Activated naive CD4-positive, alpha-beta T cell (primary cell): ENCODE measurements at regions not wholly inside any gene's neighbourhood (a gene's known extent, or its start where the extent isn't known, plus 50 kb on each side); places are given as distances from the start of the nearest gene placed in this dataset.

Experiments
- DNase-seq, 4 experiments: peaks; one replicate each; lab custom pipeline; 2025; lab: John Stamatoyannopoulos, UW

GRCh38 chr16:82497139-82497538, 129.6 kb upstream of the CDH13 start:
- DNase-seq = no peak

GRCh38 chr16:82488460-82488859, 138.3 kb upstream of the CDH13 start:
- DNase-seq = no peak

GRCh38 chr16:82481455-82481854, 145.3 kb upstream of the CDH13 start:
- no peak for DNase-seq

- DNase-seq = no peak
These were observed 150.0 kb upstream of the CDH13 start for GRCh38 chr16:82476786-82477185.

GRCh38 chr16:82470620-82471152, 156.1 kb upstream of the CDH13 start:
- no peak for DNase-seq

GRCh38 chr16:82470016-82470415, 156.8 kb upstream of the CDH13 start:
- DNase-seq = no peak

- DNase-seq = no peak
These were observed 162.6 kb upstream of the CDH13 start for GRCh38 chr16:82464187-82464586.

GRCh38 chr16:82460766-82461165, 166.0 kb upstream of the CDH13 start:
- no peak for DNase-seq

- no peak for DNase-seq
These were observed 167.1 kb upstream of the CDH13 start for GRCh38 chr16:82459580-82460256.

- no peak for DNase-seq
These were observed 170.1 kb upstream of the CDH13 start for GRCh38 chr16:82456683-82457082.

GRCh38 chr16:82454566-82454965, 172.2 kb upstream of the CDH13 start:
- no peak for DNase-seq

- DNase-seq = no peak
These were observed 172.6 kb upstream of the CDH13 start for GRCh38 chr16:82454152-82454551.

GRCh38 chr16:82452004-82452756, 174.6 kb upstream of the CDH13 start:
- no peak for DNase-seq

GRCh38 chr16:82451449-82451848, 175.3 kb upstream of the CDH13 start:
- DNase-seq = no peak

- DNase-seq = no peak
These were observed 186.4 kb upstream of the CDH13 start for GRCh38 chr16:82440336-82440735.

- no peak for DNase-seq
These were observed 187.0 kb upstream of the CDH13 start for GRCh38 chr16:82439678-82440293.

GRCh38 chr16:82433042-82433441, 193.7 kb upstream of the CDH13 start:
- no peak for DNase-seq

- no peak for DNase-seq
These were observed 194.5 kb upstream of the CDH13 start for GRCh38 chr16:82432261-82432660.

GRCh38 chr16:82425661-82426060, 201.1 kb upstream of the CDH13 start:
- no peak for DNase-seq

GRCh38 chr16:82421851-82422250, 204.9 kb upstream of the CDH13 start:
- no peak for DNase-seq

- no peak for DNase-seq
These were observed 207.4 kb upstream of the CDH13 start for GRCh38 chr16:82419332-82419731.

GRCh38 chr16:82414476-82414875, 212.3 kb upstream of the CDH13 start:
- DNase-seq = no peak

GRCh38 chr16:82412770-82413169, 214.0 kb upstream of the CDH13 start:
- DNase-seq = no peak
